Stimulated activated CD4-positive, alpha-beta T cell treated with anti-CD3 and anti-CD28 coated beads, Interleukin-2, amount 100 ng/mL, for 48 hours (primary cell): ENCODE measurements at regions not wholly inside any gene's neighbourhood (a gene's known extent, or its start where the extent isn't known, plus 50 kb on each side); places are given as distances from the start of the nearest gene placed in this dataset.
"Not testable (repeated sequence)": the region's sequence is repeated elsewhere in the genome, so short reads cannot be mapped to it uniquely, and the experiment has no call there.

ENCODE experiments used
- DNase-seq, 2 donors: peaks; one replicate each; pipeline ENCODE4 v3.0.0-alpha.2; 2020

DNA sequence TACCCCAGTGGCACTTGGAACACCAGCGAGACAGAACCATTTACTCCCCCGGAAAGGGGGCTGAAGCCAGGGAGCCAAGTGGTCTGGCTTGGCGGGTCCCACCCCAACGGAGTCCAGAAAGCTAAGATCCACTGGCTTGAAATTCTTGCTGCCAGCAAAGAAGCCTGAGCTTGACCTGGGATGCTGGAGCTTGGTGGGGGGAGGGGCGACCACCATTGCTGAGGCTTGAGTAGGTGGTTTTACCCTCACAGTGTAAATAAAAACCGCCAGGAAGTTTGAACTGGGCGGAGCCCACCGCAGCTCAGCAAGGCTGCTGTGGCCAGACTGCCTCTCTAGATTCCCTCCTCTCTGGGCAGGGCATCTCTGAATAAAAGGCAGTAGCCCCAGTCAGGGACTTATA lies 62.8 kb downstream of the RPS24 start:
- DNase-seq = not testable (repeated sequence)

DNA sequence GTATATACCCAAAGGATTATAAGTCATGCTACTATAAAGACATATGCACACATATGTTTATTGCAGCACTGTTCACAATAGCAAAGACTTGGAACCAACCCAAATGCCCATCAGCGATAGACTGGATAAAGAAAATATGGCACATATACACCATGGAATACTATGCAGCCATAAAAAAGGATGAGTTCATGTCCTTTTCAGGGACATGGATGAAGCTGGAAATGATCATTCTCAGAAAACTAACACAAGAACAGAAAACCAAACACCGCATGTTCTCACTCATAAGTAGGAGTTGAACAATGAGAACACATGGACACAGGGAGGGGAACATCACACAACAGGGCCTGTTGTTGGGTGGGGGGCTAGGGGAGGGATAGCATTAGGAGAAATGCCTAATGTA lies 68.9 kb downstream of the RPS24 start:
- DNase-seq = not testable (repeated sequence)

GRCh38 chr10:78109210-78109609 lies 75.5 kb downstream of the RPS24 start:
- no peak for DNase-seq

- DNase-seq = no peak
Observed at GRCh38 chr10:78115135-78115853, 81.6 kb downstream of the RPS24 start.

DNA sequence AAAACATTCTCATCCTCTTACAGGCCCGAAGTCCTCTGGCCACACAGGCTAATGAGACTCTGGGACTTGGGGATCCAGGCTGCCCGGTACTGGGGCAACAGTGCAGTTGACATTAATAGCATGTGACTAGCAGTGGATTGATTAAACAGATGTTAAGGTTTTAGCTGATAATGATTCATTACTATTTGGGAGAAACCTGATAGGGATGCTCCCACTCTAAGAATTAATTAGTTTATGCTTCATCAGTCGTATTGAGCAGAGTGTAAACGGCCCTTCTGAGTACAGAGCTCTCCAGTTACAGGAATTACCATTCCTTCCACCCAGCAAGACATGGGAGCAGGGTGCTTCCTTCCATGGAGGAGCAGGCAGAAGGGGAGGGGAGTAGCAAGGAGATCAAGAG lies 82.7 kb downstream of the RPS24 start:
- no peak for DNase-seq

- DNase-seq = no peak
Observed at GRCh38 chr10:78118591-78118990, 84.9 kb downstream of the RPS24 start.

GRCh38 chr10:78121801-78122200 lies 88.1 kb downstream of the RPS24 start:
- DNase-seq = no peak

DNA sequence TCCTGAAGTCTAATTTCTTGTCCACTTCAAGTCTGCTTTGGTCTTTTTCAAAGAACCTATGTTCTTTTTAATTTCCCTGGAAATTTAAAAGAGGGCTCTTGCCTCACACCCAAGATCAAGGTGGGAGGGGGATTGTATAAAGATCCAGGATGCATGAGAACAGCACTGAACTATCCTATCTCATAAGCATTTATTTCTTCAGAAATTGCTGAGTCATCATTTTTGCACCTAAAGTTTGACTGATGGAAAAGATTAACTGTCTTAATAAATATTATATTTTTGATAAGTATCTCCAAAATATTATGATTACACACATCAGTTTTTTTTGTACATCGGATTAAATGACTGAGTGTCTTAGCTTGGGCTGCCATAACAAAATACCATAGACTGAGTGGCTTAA lies 90.5 kb downstream of the RPS24 start:
- DNase-seq = no peak

GRCh38 chr10:78129211-78129610 lies 95.5 kb downstream of the RPS24 start:
- DNase-seq = no peak

GRCh38 chr10:78130966-78131710 lies 97.5 kb downstream of the RPS24 start:
- DNase-seq = no peak

GRCh38 chr10:78134773-78135306 lies 101.2 kb downstream of the RPS24 start:
- no peak for DNase-seq

DNA sequence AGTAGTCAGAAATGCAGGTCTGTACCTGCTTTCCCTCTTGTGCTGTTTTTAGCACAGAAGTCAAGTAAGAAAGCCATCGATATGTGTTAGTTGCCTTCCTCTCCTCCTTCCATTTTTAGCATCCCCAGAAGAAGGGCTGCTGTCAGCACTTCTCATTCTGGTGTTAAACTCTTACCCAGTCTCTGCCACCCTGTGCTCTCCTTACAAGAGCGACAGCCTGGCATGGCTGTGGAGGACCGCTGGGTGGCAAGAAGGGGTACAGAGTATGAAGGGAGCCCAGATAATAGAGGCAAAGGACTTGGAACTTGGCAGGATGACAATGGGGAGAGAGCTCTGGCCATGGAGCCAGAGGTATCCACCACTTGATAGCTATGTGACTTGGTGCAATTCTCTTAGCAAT lies 103.5 kb downstream of the RPS24 start:
- DNase-seq = no peak

GRCh38 chr10:78139341-78139740 lies 105.7 kb downstream of the RPS24 start:
- no peak for DNase-seq

DNA sequence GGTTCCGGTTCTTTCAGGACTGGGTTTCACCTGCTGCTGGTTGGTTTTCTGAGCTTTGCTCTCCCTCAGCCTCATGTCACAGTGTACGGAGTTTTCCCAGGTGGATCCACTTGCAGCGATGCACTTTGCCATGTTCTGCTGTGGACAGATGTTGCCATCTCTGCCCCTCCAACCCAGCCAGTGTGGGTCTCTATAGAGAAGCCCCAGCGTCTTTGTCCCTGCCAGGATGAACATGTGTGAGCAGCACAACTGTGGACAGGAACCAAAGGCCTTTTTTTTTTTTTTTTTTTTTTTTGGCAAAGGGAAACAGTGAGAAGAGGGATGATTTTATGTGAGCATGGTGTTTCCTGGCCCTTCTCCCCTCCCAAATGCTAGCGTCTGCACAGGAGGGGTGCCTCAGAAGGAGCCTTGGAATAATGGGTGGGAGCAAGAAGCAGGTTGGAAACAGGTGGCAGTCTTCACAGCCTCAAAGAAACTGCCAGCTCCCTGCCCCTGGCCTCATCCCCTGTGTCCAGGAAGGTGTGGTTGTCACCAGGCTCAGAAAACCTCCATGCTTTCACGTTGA lies 106.5 kb downstream of the RPS24 start:
- no peak for DNase-seq

DNA sequence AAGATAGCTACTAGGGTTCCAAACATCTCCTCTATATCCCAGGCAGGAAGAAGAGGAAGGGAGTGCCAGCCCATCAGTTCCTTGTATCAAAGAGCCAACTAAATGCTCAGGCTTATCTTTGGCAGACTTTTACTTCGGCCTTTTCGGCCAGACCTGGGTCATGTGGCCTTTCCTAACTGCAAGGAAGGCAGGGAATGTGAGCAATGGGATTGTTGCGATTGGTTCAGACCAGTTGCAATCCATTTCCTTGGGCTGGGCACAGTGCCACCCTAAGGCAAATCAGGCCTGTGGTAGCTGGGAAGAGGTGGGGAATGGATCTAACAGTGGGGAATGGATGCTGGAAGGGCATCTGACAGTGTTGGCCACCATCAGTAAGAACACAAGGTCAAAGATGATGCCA lies 109.9 kb downstream of the RPS24 start:
- no peak for DNase-seq

DNA sequence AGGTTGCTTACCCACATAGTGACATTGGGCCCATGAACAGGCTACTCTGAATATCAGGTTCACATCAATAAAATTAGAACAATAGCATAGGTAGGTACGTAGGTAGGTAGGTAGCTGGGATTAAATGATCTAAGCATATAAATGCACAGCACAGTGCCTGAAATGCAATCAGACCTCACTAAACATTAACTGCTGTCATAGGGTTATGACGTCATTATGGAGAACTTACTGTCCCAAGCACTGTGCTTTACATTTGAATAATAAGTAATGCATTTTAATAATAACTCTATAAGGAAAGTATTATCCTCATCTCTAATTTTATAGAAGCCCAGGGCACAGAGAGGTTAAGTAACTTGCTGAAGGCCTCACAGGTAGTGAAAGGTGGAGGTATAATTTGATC lies 112.5 kb downstream of the RPS24 start:
- DNase-seq = no peak

GRCh38 chr10:78147202-78147601 lies 113.5 kb downstream of the RPS24 start:
- DNase-seq = no peak

GRCh38 chr10:78148216-78148960 lies 114.7 kb downstream of the RPS24 start:
- no peak for DNase-seq

DNA sequence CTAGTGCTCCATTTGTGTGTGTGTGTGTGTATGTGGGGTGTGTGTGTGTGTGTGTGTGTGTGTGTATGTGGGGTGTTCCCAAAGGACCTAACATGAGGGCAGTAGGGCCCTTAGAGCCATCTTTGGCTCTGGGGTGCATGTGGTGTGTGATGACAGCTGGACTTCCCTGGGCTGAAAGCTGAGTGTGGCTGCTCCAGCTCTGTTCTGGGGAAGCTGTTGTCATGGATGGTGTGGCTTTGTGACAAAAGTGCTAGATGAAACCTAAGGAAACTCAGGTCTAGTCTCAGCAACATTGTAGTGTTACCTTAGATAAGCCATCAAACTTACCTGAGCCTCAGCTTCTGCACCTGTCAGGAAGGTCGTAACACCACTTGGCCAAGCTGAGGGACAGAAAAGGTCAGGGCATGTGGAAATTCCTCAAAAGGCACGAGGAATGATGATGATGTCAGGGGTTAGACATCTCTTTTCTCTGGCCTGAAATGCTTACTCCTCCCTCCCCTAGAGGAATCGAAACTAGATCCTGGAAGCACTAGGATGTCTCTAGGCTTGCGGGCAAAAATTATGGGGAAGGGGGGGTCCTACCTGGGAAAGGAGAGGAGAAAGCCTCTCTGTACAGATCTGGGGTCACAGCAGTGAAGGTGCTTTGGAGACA lies 115.4 kb downstream of the RPS24 start:
- DNase-seq = no peak

GRCh38 chr10:78150756-78151155 lies 117.1 kb downstream of the RPS24 start:
- no peak for DNase-seq

- DNase-seq = no peak
Observed at GRCh38 chr10:78155722-78156121, 122.1 kb downstream of the RPS24 start.

GRCh38 chr10:78160591-78160990 lies 126.9 kb downstream of the RPS24 start:
- no peak for DNase-seq

- DNase-seq = no peak
Observed at GRCh38 chr10:78162853-78163252, 129.2 kb downstream of the RPS24 start.
